ENCODE measurements at regions not wholly inside any gene's neighbourhood (a gene's known extent, or its start where the extent isn't known, plus 50 kb on each side); places are given as distances from the start of the nearest gene placed in this dataset.

DNA sequence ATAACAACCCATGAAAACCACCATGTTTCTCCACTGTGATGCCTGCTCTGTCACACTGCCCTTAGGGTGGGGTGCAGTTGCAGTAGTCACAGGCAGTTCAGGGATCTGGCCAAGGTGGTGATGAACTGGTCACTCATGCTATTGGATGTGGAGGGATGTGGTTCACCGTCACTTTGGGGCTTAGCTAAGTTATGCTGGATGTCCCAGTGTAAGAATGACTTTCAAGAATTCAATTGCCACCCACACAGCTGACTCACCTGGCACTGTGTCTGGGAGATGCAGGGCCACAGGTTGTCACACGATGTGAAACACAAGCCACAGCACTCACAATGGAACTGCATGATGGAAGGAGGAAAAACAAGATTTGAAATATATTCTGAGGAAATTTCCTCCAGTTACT, 146.1 kb upstream of the CTNNB1 start:
- H3K27me3 ChIP-seq (ENCODE audit: insufficient read depth, poor library complexity, severe bottlenecking) = no peaks in the 10 kb centered on the region
- TF ChIP-seq, protein P1, sequence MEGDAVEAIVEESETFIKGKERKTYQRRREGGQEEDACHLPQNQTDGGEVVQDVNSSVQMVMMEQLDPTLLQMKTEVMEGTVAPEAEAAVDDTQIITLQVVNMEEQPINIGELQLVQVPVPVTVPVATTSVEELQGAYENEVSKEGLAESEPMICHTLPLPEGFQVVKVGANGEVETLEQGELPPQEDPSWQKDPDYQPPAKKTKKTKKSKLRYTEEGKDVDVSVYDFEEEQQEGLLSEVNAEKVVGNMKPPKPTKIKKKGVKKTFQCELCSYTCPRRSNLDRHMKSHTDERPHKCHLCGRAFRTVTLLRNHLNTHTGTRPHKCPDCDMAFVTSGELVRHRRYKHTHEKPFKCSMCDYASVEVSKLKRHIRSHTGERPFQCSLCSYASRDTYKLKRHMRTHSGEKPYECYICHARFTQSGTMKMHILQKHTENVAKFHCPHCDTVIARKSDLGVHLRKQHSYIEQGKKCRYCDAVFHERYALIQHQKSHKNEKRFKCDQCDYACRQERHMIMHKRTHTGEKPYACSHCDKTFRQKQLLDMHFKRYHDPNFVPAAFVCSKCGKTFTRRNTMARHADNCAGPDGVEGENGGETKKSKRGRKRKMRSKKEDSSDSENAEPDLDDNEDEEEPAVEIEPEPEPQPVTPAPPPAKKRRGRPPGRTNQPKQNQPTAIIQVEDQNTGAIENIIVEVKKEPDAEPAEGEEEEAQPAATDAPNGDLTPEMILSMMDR (IDR thresholded peaks at IDR 0.05; ENCODE audit: insufficient read depth, low read length) = no peak
- no peak overlapping the region for H3K4me3 ChIP-seq (replicated peaks; ENCODE audit: insufficient read depth, low read length)
- H3K27ac ChIP-seq (replicated peaks) = no peak overlapping the region
- no peak for DNase-seq (ENCODE audit: low read depth in 1 of 2, low spot score in 1 of 2)

DNA sequence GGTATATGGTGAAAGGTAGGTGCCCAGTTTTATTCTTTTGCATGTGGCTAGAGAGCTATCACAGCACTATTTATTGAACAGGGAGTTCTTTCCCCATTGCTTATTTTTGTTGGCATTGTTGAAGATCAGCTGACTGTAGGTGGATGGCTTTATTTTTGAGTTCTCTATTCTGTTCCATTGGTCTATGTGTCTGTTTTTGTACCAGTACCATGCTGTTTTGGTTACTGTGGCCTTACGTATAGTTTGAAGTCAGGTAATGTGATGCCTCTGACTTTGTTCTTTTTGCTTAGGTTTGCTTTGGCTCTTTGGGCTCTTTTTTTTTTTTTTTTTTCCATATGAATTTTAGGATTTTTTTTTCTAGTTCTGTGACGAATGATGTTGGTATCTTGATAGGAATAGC, 139.2 kb upstream of the CTNNB1 start:
- H3K27ac ChIP-seq (replicated peaks) = no peak overlapping the region
- TF ChIP-seq POLR2AphosphoS5 (IDR thresholded peaks at IDR 0.05; ENCODE audit: low read depth) (no peak), SPI1 (IDR thresholded peaks at IDR 0.05; ENCODE audit: borderline replicate concordance, low read depth) (no peak), GABPA (IDR thresholded peaks at IDR 0.05; ENCODE audit: low read depth) (no peak)
- TF ChIP-seq, protein P1 (IDR thresholded peaks at IDR 0.05; ENCODE audit: insufficient read depth, low read length) = no peak
- TF ChIP-seq, protein P2, sequence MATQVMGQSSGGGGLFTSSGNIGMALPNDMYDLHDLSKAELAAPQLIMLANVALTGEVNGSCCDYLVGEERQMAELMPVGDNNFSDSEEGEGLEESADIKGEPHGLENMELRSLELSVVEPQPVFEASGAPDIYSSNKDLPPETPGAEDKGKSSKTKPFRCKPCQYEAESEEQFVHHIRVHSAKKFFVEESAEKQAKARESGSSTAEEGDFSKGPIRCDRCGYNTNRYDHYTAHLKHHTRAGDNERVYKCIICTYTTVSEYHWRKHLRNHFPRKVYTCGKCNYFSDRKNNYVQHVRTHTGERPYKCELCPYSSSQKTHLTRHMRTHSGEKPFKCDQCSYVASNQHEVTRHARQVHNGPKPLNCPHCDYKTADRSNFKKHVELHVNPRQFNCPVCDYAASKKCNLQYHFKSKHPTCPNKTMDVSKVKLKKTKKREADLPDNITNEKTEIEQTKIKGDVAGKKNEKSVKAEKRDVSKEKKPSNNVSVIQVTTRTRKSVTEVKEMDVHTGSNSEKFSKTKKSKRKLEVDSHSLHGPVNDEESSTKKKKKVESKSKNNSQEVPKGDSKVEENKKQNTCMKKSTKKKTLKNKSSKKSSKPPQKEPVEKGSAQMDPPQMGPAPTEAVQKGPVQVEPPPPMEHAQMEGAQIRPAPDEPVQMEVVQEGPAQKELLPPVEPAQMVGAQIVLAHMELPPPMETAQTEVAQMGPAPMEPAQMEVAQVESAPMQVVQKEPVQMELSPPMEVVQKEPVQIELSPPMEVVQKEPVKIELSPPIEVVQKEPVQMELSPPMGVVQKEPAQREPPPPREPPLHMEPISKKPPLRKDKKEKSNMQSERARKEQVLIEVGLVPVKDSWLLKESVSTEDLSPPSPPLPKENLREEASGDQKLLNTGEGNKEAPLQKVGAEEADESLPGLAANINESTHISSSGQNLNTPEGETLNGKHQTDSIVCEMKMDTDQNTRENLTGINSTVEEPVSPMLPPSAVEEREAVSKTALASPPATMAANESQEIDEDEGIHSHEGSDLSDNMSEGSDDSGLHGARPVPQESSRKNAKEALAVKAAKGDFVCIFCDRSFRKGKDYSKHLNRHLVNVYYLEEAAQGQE (IDR thresholded peaks at IDR 0.05; ENCODE audit: insufficient replicate concordance, low read depth) = no peak
- no peak overlapping the region for H3K4me3 ChIP-seq (replicated peaks; ENCODE audit: insufficient read depth, low read length)
- H3K27me3 ChIP-seq (ENCODE audit: insufficient read depth, poor library complexity, severe bottlenecking) = no peaks in the 10 kb centered on the region
- no peak for DNase-seq (ENCODE audit: low read depth in 1 of 2, low spot score in 1 of 2)

DNA sequence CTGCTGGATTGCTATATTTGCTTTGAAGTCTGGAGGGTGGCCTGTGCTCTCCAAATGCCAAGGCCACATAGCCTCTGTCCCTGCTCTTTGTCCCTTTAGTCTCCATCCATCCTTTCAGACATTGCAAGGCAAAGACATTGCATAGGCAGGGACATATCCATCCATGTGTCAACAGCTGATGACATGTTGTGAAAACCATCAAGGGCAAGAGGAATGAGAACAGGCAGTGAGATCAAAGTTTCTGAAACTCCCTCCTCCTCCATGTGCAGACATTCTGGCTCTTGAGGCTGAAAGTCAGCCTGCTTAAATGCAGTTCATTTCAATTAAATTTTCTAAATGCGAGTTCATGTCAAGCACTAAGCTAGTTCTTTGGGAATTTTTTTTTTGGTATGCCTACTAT, 135.2 kb upstream of the CTNNB1 start:
- no peak overlapping the region for H3K4me3 ChIP-seq (replicated peaks; ENCODE audit: insufficient read depth, low read length)
- DNase-seq (ENCODE audit: low read depth in 1 of 2, low spot score in 1 of 2) = no peak
- no peak overlapping the region for H3K27ac ChIP-seq (replicated peaks)
- H3K27me3 ChIP-seq (ENCODE audit: insufficient read depth, poor library complexity, severe bottlenecking) = no peaks in the 10 kb centered on the region
- TF ChIP-seq, protein P1 (IDR thresholded peaks at IDR 0.05; ENCODE audit: insufficient read depth, low read length) = no peak

DNA sequence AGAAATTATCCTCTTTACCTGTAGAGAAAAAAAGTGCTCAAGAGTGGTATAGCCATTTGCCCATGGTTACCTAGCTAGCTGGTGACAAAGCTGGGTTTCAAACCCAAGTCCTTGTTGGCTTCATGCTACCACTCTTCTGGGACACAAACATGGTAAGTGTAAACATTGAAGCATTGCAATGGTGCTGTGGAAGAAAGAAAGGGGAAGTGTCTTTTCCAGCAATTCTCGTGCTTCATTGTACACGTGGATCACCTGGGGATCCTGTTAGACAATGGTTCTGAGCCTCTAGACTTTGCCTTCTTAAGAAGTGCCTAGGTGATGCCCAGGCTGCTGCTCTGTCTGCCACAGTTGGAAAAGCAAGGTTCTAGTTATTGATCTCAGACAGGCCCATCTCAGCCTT, 134.8 kb upstream of the CTNNB1 start:
- DNase-seq (ENCODE audit: low read depth in 1 of 2, low spot score in 1 of 2) = no peak
- TF ChIP-seq POLR2AphosphoS5 (IDR thresholded peaks at IDR 0.05; ENCODE audit: low read depth) (no peak), SPI1 (IDR thresholded peaks at IDR 0.05; ENCODE audit: borderline replicate concordance, low read depth) (peak; percentile 80), GABPA (IDR thresholded peaks at IDR 0.05; ENCODE audit: low read depth) (no peak)
- TF ChIP-seq, protein P1 (IDR thresholded peaks at IDR 0.05; ENCODE audit: insufficient read depth, low read length) = no peak
- TF ChIP-seq, protein P2 (IDR thresholded peaks at IDR 0.05; ENCODE audit: insufficient replicate concordance, low read depth) = no peak
- Histone ChIP-seq H3K27me3 (ENCODE audit: insufficient read depth, poor library complexity, severe bottlenecking) (no peaks in the 10 kb centered on the region), H3K4me3 (replicated peaks; ENCODE audit: insufficient read depth, low read length) (no peak overlapping the region), H3K27ac (replicated peaks) (no peak overlapping the region)
